ENCODE measurements at regions not wholly inside any gene's neighbourhood (a gene's known extent, or its start where the extent isn't known, plus 50 kb on each side); places are given as distances from the start of the nearest gene placed in this dataset.
"Not testable (repeated sequence)": the region's sequence is repeated elsewhere in the genome, so short reads cannot be mapped to it uniquely, and the experiment has no call there.

- DNase-seq = no peak
Measured at GRCh38 chr2:45102579-45103117, 93.4 kb upstream of the SIX2 start.

GRCh38 chr2:45102141-45102540 lies 92.9 kb upstream of the SIX2 start:
- DNase-seq = no peak

GRCh38 chr2:45096996-45097395 lies 87.7 kb upstream of the SIX2 start:
- DNase-seq = no peak

DNA sequence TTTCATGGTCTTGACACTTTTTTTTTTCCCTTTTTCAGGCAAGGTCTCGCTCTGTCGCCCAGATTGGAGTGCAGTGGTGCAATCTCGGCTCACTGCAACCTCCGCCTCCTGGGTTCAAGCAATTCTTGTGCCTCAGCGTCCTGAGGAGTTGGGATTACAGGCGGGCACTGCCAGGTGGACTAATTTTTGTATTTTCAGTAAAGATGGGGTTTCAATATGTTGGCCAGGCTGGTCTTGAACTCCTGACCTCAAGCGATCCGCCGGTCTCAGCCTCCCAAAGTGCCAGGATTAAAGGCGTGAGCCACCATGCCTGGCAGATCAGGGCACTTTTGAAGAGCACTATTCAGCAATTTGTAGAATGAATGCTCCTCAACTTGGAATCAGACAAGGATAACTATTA lies 86.8 kb upstream of the SIX2 start:
- DNase-seq = not testable (repeated sequence)

DNA sequence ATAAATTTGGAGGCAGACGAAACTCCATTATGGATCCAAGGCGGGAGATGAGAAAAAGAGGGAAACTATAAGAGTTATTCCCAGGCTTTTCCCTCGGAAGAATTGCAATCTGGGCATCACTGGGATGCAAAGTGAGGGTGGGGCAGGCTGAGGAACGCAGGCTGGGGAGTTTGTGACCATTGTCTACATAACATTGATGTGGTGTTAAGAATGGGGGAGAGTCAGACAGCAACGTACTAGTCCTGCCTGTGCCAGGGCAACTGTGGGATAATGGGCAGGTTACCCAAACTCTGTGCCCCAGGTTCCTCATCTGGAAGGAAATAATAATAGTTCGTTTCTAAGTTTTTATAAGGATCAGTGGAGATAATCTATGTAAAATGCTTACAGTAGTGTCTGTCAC lies 84.4 kb upstream of the SIX2 start:
- no peak for DNase-seq

GRCh38 chr2:45093181-45093580 lies 83.9 kb upstream of the SIX2 start:
- no peak for DNase-seq

GRCh38 chr2:45089554-45090261 lies 80.5 kb upstream of the SIX2 start:
- DNase-seq = no peak

DNA sequence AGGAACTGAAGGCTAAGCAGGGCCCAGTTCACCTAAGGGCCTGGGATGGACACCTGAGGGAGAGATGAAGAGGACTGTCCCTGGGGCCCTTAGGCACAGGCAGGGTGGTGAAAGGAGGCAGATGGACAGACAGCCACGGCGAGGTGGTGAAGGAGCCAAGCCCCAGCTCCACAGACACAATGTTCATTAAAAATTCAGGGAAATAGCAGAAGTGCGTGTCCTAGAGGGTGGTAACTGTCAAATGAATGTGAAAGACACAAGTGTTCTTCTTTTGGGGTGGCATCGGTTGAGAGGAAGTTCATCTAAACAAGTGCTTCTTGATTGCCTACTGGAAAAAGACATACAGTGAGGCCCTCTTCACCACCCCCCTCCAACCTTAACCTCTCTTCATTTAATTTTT lies 76.2 kb upstream of the SIX2 start:
- DNase-seq = no peak

DNA sequence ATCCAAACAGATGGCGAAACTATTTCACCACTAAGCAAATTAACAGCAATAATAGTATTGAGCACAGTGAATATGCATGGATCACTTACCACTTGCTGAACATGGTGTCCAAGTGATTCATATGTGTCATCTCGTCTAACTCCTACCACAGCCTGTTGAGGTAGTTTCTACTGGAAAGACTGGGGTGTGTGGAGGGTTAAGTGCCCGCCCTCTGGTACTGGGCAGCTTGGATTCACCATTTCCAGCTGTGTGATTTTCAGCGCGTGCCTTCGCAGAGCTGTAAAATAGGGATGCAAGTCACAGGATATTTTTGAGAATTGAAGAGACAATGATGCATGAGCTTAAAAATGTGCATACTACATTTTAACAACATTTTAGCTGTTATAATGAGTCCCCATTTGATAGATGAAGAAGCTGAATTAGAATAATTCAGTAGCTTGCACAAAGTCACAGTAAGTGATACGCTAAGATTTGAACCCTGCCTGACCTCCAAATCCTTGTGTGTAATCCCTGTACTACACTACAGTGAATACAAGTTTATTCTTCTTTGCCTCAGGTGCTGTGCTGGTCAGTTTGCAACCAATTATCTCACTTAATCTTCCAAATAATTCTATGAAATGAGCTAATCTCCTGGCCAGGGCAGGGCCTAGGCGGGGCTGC lies 75.2 kb upstream of the SIX2 start:
- DNase-seq = no peak

DNA sequence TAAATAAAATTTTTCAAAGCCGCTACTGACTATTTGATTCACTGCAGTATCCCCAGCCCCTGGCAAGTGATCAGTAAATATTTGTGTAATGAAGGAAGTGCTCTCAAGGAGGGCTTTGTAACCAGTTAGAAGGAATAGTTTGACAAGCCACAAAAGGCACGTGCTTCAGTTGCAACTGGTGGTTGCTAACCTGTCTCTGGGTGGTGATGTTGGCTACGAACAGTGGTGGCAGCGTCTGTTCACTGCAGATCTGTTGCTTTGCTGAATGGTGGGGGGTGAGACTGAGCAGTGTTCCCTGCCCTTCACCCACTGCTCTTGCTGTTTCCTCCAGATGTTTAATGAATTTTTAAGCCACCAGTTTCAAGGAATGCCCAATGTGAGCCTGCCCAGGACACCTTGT lies 73.9 kb upstream of the SIX2 start:
- no peak for DNase-seq

DNA sequence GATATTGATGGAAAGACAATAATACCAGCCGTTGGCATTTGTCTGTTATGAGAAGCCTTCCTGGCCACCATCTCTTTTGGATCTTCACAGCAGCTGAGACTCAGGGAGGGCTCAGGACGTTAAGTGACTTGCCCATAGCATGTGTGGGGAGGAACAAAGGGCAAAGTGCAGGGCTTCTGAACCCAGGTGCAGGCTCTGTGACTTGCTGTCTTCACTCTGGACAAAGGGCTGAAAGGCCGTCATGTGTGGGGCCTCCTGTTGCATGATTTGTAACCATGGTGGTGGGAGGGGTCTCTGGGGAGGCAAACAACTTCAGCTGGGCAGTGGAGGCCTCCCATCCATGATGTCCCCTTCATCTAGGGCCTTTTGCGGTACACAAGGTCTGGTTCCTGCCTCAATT lies 65.5 kb upstream of the SIX2 start:
- DNase-seq = no peak

- no peak for DNase-seq
Measured at GRCh38 chr2:45072862-45073237, 63.6 kb upstream of the SIX2 start.

- no peak for DNase-seq
Measured at GRCh38 chr2:45072064-45072861, 63.0 kb upstream of the SIX2 start.

DNA sequence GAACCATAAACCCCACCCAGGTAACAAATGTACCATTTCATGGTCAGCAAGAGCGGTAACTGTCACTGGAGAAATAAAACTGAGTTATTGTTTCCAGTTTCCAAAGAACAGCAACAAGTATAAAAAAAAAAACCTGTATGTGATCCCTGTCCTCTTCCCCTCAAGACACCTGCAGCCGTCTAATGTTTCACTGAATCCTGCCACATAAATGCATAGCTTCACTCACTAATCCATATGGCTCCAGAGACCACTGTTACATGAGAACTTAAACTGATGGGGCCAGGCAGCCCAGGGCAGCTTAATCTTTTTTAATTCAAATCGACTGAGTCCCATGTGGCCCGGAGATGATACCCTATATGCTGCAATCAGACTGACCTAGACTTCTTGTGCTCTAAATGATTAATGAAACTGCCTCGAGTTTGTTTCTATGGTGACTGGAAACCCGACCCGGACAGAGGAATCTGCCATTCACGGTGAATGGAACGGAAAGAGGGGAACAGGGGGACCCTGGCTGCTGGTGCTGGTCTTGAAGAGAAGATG lies 60.9 kb upstream of the SIX2 start:
- no peak for DNase-seq

DNA sequence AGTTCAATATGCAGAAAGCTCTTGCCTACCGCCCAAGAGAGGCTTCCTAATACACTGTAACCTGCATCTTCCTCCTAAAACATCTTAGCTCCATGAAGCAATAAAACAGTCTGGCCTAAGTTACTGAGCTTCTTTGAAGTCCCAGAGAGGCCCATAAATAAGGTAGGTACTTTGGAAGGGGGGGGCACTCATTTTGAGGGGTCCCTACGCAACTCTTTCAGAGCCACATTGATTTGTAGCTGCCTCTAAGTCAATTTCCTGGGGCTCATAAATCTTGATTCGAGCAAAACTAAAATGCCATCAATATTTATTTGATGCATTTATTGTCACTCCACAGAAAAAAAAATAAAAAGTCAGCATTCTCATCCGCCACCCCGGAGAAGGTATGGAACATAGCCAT lies 60.4 kb upstream of the SIX2 start:
- no peak for DNase-seq

DNA sequence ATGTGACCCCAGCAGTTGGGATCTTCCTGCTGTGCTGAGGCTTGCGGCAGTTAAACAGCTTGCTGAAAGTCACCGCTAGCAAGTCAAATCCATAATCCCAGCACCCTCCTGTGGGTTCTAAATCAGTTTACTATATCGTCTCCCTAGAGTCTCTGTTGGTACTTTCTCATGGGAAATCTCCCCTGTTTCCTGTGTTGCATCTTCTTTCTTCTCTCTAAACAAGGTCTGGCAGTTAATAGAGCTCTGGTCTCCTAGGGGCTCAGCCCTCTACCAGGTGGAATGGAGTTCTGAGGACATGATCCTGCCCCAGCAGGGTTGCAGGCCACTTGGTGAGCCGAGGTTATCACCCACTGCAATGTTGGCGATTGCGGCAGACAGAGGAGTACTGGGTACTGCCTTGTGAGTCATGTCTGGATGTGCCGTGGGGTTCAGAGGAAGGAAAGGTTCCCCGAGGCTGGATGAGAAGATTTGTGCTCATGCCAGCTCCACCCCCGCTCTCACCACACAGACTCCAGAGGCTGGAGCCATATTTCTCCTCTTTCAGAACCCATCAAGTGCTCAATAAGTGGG lies 59.4 kb upstream of the SIX2 start:
- DNase-seq = no peak

DNA sequence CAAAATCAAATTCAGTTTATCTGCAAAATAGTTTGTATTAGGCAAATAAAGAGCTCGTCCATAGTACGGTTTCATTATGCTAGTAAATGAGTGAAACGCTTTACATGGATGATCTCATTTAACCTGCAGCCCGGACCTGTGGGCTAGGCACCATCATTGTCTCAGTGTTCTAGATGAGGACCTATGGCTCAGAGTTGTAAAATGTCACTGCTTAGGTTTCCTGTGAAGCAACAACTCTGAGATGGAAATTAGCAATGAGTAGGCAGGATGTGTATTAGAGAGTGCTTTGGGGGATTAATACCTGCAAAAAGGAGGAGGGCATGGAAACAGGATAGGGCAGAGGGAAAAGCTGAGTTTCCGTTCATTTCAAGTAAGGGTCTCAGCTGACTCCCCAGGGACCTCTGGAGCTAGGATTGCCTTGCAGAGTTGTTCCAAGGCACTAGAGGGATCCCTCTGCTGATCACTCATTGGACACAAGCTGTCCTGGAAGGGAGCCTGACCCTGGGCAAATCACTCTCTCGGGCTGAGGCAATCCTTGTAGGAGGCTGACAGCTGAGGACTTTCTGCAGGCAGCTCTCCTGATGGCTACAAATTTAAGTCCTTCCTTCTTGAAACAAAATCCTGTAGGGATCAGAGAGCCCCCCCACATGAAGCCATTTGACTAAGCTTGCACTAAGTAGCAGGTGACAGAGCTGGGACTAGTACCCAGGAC lies 58.8 kb upstream of the SIX2 start:
- DNase-seq = no peak
